H9 (cell line): ENCODE measurements at regions not wholly inside any gene's neighbourhood (a gene's known extent, or its start where the extent isn't known, plus 50 kb on each side); places are given as distances from the start of the nearest gene placed in this dataset.
A peak's percentile ranks its signal among the peaks of the same experiment; 100 is the strongest.

ENCODE experiments used
- DNase-seq: peaks from one replicate; pipeline ENCODE4 v3.0.0-alpha.2; 2017
- H2AFZ ChIP-seq: one replicate; pipeline ENCODE4 v1.6.1; 2013; ENCODE audit warnings: mild to moderate bottlenecking, low read length, control low read depth, moderate library complexity
- H2AK5ac ChIP-seq: 2 replicates; pipeline ENCODE4 v1.6.1; 2013; ENCODE audit warnings: low read length, control low read depth, mixed read lengths; ENCODE audit not compliant: insufficient read length
- H2BK120ac ChIP-seq: one replicate; pipeline ENCODE4 v1.6.1; 2013; ENCODE audit warnings: low read depth, mild to moderate bottlenecking, low read length, control low read depth, inconsistent platforms; ENCODE audit not compliant: poor library complexity, severe bottlenecking
- H2BK12ac ChIP-seq: 2 replicates; pipeline ENCODE4 v1.6.1; 2013; ENCODE audit warnings: low read length, control low read depth, mixed read lengths, low read depth; ENCODE audit not compliant: insufficient read length
- H2BK15ac ChIP-seq: 2 replicates; pipeline ENCODE4 v1.6.1; 2013; ENCODE audit warnings: low read depth, low read length, control low read depth
- H2BK20ac ChIP-seq: one replicate; pipeline ENCODE4 v1.6.1; 2013; ENCODE audit warnings: low read depth, mild to moderate bottlenecking, low read length, control low read depth, inconsistent platforms; ENCODE audit not compliant: poor library complexity, severe bottlenecking
- H2BK5ac ChIP-seq: 2 replicates; pipeline ENCODE4 v1.6.1; 2013; ENCODE audit warnings: low read length, control low read depth, mixed read lengths; ENCODE audit not compliant: insufficient read length
- H3K14ac ChIP-seq: 2 replicates; pipeline ENCODE4 v1.6.1; 2013; ENCODE audit warnings: low read length, control low read depth; ENCODE audit not compliant: insufficient read depth
- H3K18ac ChIP-seq: 2 replicates; pipeline ENCODE4 v1.6.1; 2013; ENCODE audit warnings: low read depth, mild to moderate bottlenecking, mixed read lengths, low read length, control low read depth; ENCODE audit not compliant: insufficient read length
- H3K23ac ChIP-seq: 2 replicates; pipeline ENCODE4 v1.6.1; 2013; ENCODE audit warnings: low read length, control low read depth, mixed read lengths, low read depth; ENCODE audit not compliant: insufficient read length
- H3K23me2 ChIP-seq: 2 replicates; pipeline ENCODE4 v1.6.1; 2013; ENCODE audit warnings: low read depth, mild to moderate bottlenecking, mixed read lengths, low read length, control low read depth; ENCODE audit not compliant: insufficient read length, poor library complexity, severe bottlenecking
- H3K27ac ChIP-seq: 2 replicates; pipeline ENCODE4 v1.5.1; 2013; ENCODE audit warnings: low read length, control low read depth, mixed read lengths, low read depth; ENCODE audit not compliant: insufficient read length
- H3K27me3 ChIP-seq: 2 replicates; pipeline ENCODE4 v1.6.1; 2013; ENCODE audit warnings: low read length, control low read depth, inconsistent platforms; ENCODE audit not compliant: insufficient read depth
- H3K4ac ChIP-seq: 2 replicates; pipeline ENCODE4 v1.6.1; 2013; ENCODE audit warnings: low read depth, mild to moderate bottlenecking, control low read depth, inconsistent platforms, low read length, moderate library complexity
- H3K4me1 ChIP-seq: 2 replicates; pipeline ENCODE4 v1.6.1; 2013; ENCODE audit warnings: low read length, control low read depth, inconsistent platforms; ENCODE audit not compliant: insufficient read depth
- H3K4me2 ChIP-seq: 2 replicates; pipeline ENCODE4 v1.6.1; 2013; ENCODE audit warnings: low read length, control low read depth, mixed read lengths; ENCODE audit not compliant: insufficient read length, insufficient read depth
- H3K56ac ChIP-seq: 2 replicates; pipeline ENCODE4 v1.6.1; 2013; ENCODE audit warnings: low read depth, mild to moderate bottlenecking, mixed read lengths, low read length, control low read depth; ENCODE audit not compliant: insufficient read length
- H3K79me1 ChIP-seq: 2 replicates; pipeline ENCODE4 v1.6.1; 2013; ENCODE audit warnings: low read depth, mild to moderate bottlenecking, moderate library complexity, low read length, control low read depth, inconsistent platforms; ENCODE audit not compliant: insufficient read depth, poor library complexity, severe bottlenecking
- H3K79me2 ChIP-seq: 2 replicates; pipeline ENCODE4 v1.6.1; 2013; ENCODE audit warnings: low read length, control low read depth, inconsistent platforms; ENCODE audit not compliant: insufficient read depth
- H3K9ac ChIP-seq: 2 replicates; pipeline ENCODE4 v1.6.1; 2013; ENCODE audit warnings: low read length, control low read depth, mixed read lengths; ENCODE audit not compliant: insufficient read length; ENCODE audit errors: extremely low read depth
- H3K9me3 ChIP-seq: one replicate; pipeline ENCODE4 v1.6.1; 2013; ENCODE audit warnings: low read depth, low read length, inconsistent platforms; ENCODE audit not compliant: control insufficient read depth
- H3T11ph ChIP-seq: one replicate; pipeline ENCODE4 v1.6.1; 2013; ENCODE audit warnings: mild to moderate bottlenecking, low read length, control low read depth, inconsistent platforms
- H4K20me1 ChIP-seq: one replicate; pipeline ENCODE4 v1.6.1; 2013; ENCODE audit not compliant: control insufficient read depth, insufficient read length, insufficient read depth
- H4K5ac ChIP-seq: 2 replicates; pipeline ENCODE4 v1.6.1; 2013; ENCODE audit warnings: low read depth, mild to moderate bottlenecking, mixed read lengths, low read length, control low read depth; ENCODE audit not compliant: insufficient read length
- H4K8ac ChIP-seq: replicated peaks from 2 replicates; pipeline ENCODE4 v1.6.1; 2013; ENCODE audit warnings: low read length, control low read depth, mixed read lengths, low read depth; ENCODE audit not compliant: insufficient read length
- H4K91ac ChIP-seq: 2 replicates; pipeline ENCODE4 v1.6.1; 2013; ENCODE audit warnings: low read depth, mild to moderate bottlenecking, moderate library complexity, mixed read lengths, low read length, control low read depth; ENCODE audit not compliant: insufficient read length
- H3K27ac Mint-ChIP-seq, 3 experiments: 2 replicates in 2 of 3; 3 replicates in 1 of 3; pipeline ENCODE4 v1.8.0; 2020 to 2021; ENCODE audit warnings: mixed read lengths in 3 of 3, mild to moderate bottlenecking in 1 of 3, moderate library complexity in 1 of 3
- H3K27me3 Mint-ChIP-seq: 2 replicates; pipeline ENCODE4 v1.8.0; 2021; ENCODE audit warnings: low read depth, mild to moderate bottlenecking, moderate library complexity, mixed read lengths
- H3K36me3 Mint-ChIP-seq, 3 experiments: 2 replicates in 2 of 3; 3 replicates in 1 of 3; pipeline ENCODE4 v1.8.0; 2020 to 2021; ENCODE audit warnings: low read depth in 3 of 3, mixed read lengths in 3 of 3; ENCODE audit not compliant: insufficient read depth in 1 of 3
- H3K4me1 Mint-ChIP-seq, 2 experiments: 2 replicates each; pipeline ENCODE4 v1.8.0; 2020; ENCODE audit warnings: mixed read lengths in 2 of 2
- H3K4me3 Mint-ChIP-seq, 2 experiments: 2 replicates in 1 of 2; 3 replicates in 1 of 2; pipeline ENCODE4 v1.8.0; 2020 to 2021; ENCODE audit warnings: mild to moderate bottlenecking in 2 of 2, mixed read lengths in 2 of 2, moderate library complexity in 1 of 2
- H3K9me3 Mint-ChIP-seq, 2 experiments: 2 replicates in 1 of 2; 3 replicates in 1 of 2; pipeline ENCODE4 v1.8.0; 2020; ENCODE audit warnings: mild to moderate bottlenecking in 2 of 2, mixed read lengths in 2 of 2, moderate library complexity in 1 of 2
- CTCF ChIP-seq: fragments of 200-600 bp; sonication (generic); conservative IDR thresholded peaks from 3 replicates; pipeline ENCODE4 v1.8.0; 2021; ENCODE audit warnings: antibody characterized with exemption, mild to moderate bottlenecking
- WGBS: extraction: QIAGEN DNeasy Blood & Tissue Kit; methylation state at CpG from one replicate; pipeline ENCODE4 v1.1.7; 2013; ENCODE audit warnings: missing lambda C conversion rate, low lambda C conversion rate, mixed read lengths; ENCODE audit not compliant: insufficient read length; ENCODE audit errors: extremely low coverage; 5-methylcytosine and 5-hydroxymethylcytosine counted together

- H4K20me1 ChIP-seq, result no peaks in the 10 kb centered on the region
- H4K8ac ChIP-seq, result no peak overlapping the region
- H4K5ac ChIP-seq, result no peak overlapping the region
- no peak overlapping the region for H2AK5ac ChIP-seq
- Mint-ChIP-seq H3K9me3 (peaks cover 17 to 20% of the 10 kb centered on the region in 2 experiments), H3K4me1 (peaks cover 30 to 36% of the 10 kb centered on the region in 2 experiments), H3K36me3 (peaks cover 4 to 14% (median 6%) of the 10 kb centered on the region in 3 experiments), H3K4me3 (no peak overlapping the region), H3K27me3 (peaks cover 2% of the 10 kb centered on the region; the same call in 1 of the 2 replicates), H3K27ac (no peak overlapping the region)
- H3K4ac ChIP-seq, result no peak overlapping the region
- H2BK5ac ChIP-seq, result no peak overlapping the region
- no peak overlapping the region for H3K56ac ChIP-seq
- no peak overlapping the region for H2BK120ac ChIP-seq
- no peak overlapping the region for H2BK12ac ChIP-seq
- H3K27me3 ChIP-seq, result no peaks in the 10 kb centered on the region
- no peak overlapping the region for H3K14ac ChIP-seq
- H2BK20ac ChIP-seq, result peak overlapping the region; percentile 90
- TF ChIP-seq CTCF, result no peak
- no peak overlapping the region for H3K18ac ChIP-seq
- no peak for DNase-seq
- H3K9me3 ChIP-seq, result no peaks in the 10 kb centered on the region
- H4K91ac ChIP-seq, result no peak overlapping the region
- H3K23ac ChIP-seq, result no peak overlapping the region
- H3K27ac ChIP-seq, result no peak overlapping the region
- no peak overlapping the region for H2BK15ac ChIP-seq
- no peak overlapping the region for H3K4me2 ChIP-seq
- no peaks in the 10 kb centered on the region for H3K79me1 ChIP-seq
- H3K23me2 ChIP-seq, result no peaks in the 10 kb centered on the region
- WGBS, result no CpG with 5 or more reads among the region's 7 CpGs
- no peaks in the 10 kb centered on the region for H3K4me1 ChIP-seq
- no peak overlapping the region for H3K9ac ChIP-seq
- H3T11ph ChIP-seq, result no peak overlapping the region
- no peak overlapping the region for H2AFZ ChIP-seq
- H3K79me2 ChIP-seq, result no peaks in the 10 kb centered on the region
Observed at GRCh38 chr3:28069438-28069837, 172.0 kb upstream of the CMC1 start.
